IMR-90 (cell line): ENCODE measurements at regions not wholly inside any gene's neighbourhood (a gene's known extent, or its start where the extent isn't known, plus 50 kb on each side); places are given as distances from the start of the nearest gene placed in this dataset.

Experiments used
- ATAC-seq: fragments of 200-7000 bp; cut with Tn5 transposase; 2 replicates; pipeline ENCODE4 v1.9.1; 2020; ENCODE audit warnings: low read depth, mild to moderate bottlenecking, moderate library complexity
- BruUV-seq: library from RNA; stranded (reverse); fragments of 400-500 nt; replicated peaks from 2 replicates; lab custom pipeline; 2021; lab: Mats Ljungman, UMichigan
- CTCF ChIA-PET: fragments of 300-600 bp; formaldehyde crosslinking; extraction: SDS; loops from one replicate; lab custom pipeline; 2021; ENCODE audit warnings: antibody characterized with exemption; lab: Yijun Ruan, JAX
- POLR2A ChIA-PET: fragments of 300-600 bp; sonication (Branson Sonifier 250); formaldehyde crosslinking; loops from one replicate; lab custom pipeline; 2022; ENCODE audit warnings: antibody characterized with exemption; ENCODE audit not compliant: unreplicated experiment; lab: Charles Lee
- DNase-seq: peaks from one replicate; pipeline ENCODE4 v3.0.0; 2013
- H2AFZ ChIP-seq: replicated peaks from 2 replicates; pipeline ENCODE3; 2013; ENCODE audit warnings: low read length, mild to moderate bottlenecking; ENCODE audit not compliant: poor library complexity
- H2AK5ac ChIP-seq: 2 replicates; pipeline ENCODE4 v1.6.1; 2013; ENCODE audit warnings: low read depth, low read length, inconsistent platforms
- H2AK9ac ChIP-seq: replicated peaks from 2 replicates; pipeline ENCODE3; 2013; ENCODE audit warnings: mild to moderate bottlenecking, low read depth, low read length, moderate library complexity; ENCODE audit not compliant: poor library complexity
- H2BK120ac ChIP-seq: 2 replicates; pipeline ENCODE4 v1.6.1; 2013; ENCODE audit warnings: low read depth, low read length, inconsistent platforms
- H2BK15ac ChIP-seq: 3 replicates; pipeline ENCODE4 v1.6.1; 2013; ENCODE audit warnings: low read depth, low read length, inconsistent platforms
- H2BK20ac ChIP-seq: 2 replicates; pipeline ENCODE4 v1.6.1; 2013; ENCODE audit warnings: low read depth, mild to moderate bottlenecking, inconsistent platforms, low read length, moderate library complexity
- H2BK5ac ChIP-seq: 2 replicates; pipeline ENCODE4 v1.6.1; 2013; ENCODE audit warnings: mild to moderate bottlenecking, low read depth, low read length, inconsistent platforms; ENCODE audit not compliant: poor library complexity, severe bottlenecking
- H3K14ac ChIP-seq: replicated peaks from 2 replicates; pipeline ENCODE4 v1.6.1; 2013; ENCODE audit warnings: low read depth, low read length, inconsistent platforms
- H3K18ac ChIP-seq: 2 replicates; pipeline ENCODE4 v1.6.1; 2013; ENCODE audit warnings: low read depth, low read length, control low read depth
- H3K23ac ChIP-seq: 2 replicates; pipeline ENCODE4 v1.6.1; 2013; ENCODE audit warnings: low read depth, low read length, inconsistent platforms
- H3K27ac ChIP-seq: 2 replicates; pipeline ENCODE4 v1.5.1; 2013; ENCODE audit warnings: mild to moderate bottlenecking, control low read depth, low read length; ENCODE audit not compliant: insufficient read depth
- H3K27me3 ChIP-seq: 2 replicates; pipeline ENCODE4 v1.6.1; 2013; ENCODE audit warnings: low read length; ENCODE audit not compliant: control insufficient read depth, insufficient read depth
- H3K36me3 ChIP-seq: 2 replicates; pipeline ENCODE4 v1.6.1; 2013; ENCODE audit warnings: low read length, mixed read lengths; ENCODE audit not compliant: control insufficient read depth, insufficient read depth
- H3K4ac ChIP-seq: 2 replicates; pipeline ENCODE4 v1.6.1; 2013; ENCODE audit warnings: low read depth, low read length, inconsistent platforms
- H3K4me1 ChIP-seq: 2 replicates; pipeline ENCODE4 v1.6.1; 2013; ENCODE audit warnings: low read length, mixed read lengths; ENCODE audit not compliant: control insufficient read depth, insufficient read depth
- H3K4me2 ChIP-seq: 2 replicates; pipeline ENCODE4 v1.6.1; 2013; ENCODE audit warnings: low read depth, mild to moderate bottlenecking, control low read depth, low read length, moderate library complexity
- H3K4me3 ChIP-seq: 2 replicates; pipeline ENCODE4 v1.5.1; 2013; ENCODE audit warnings: low read depth, mild to moderate bottlenecking, control low read depth, low read length, moderate library complexity; ENCODE audit not compliant: insufficient read depth
- H3K56ac ChIP-seq: 2 replicates; pipeline ENCODE4 v1.6.1; 2013; ENCODE audit warnings: low read length, inconsistent platforms; ENCODE audit not compliant: insufficient read depth; ENCODE audit errors: extremely low read depth
- H3K79me1 ChIP-seq, 2 experiments: 2 replicates each; pipeline ENCODE4 v1.6.1; 2013; ENCODE audit warnings: low read length in 2 of 2, inconsistent platforms in 1 of 2, low read depth in 1 of 2
- H3K9ac ChIP-seq: 2 replicates; pipeline ENCODE4 v1.6.1; 2013; ENCODE audit warnings: low read depth, low read length, control low read depth
- H3K9me1 ChIP-seq: 2 replicates; pipeline ENCODE4 v1.6.1; 2013; ENCODE audit warnings: low read length, inconsistent platforms; ENCODE audit not compliant: insufficient read depth
- H3K9me3 ChIP-seq: 2 replicates; pipeline ENCODE4 v1.6.1; 2013; ENCODE audit warnings: low read length; ENCODE audit not compliant: control insufficient read depth, insufficient read depth
- H4K20me1 ChIP-seq: 2 replicates; pipeline ENCODE4 v1.6.1; 2013; ENCODE audit warnings: low read length, inconsistent platforms; ENCODE audit not compliant: insufficient read depth
- H4K5ac ChIP-seq: 2 replicates; pipeline ENCODE4 v1.6.1; 2013; ENCODE audit warnings: mild to moderate bottlenecking, low read depth, low read length, control low read depth
- H4K8ac ChIP-seq, 2 experiments: 2 replicates each; pipeline ENCODE4 v1.6.1; 2013; ENCODE audit warnings: low read depth in 2 of 2, low read length in 2 of 2, control low read depth in 1 of 2, inconsistent platforms in 1 of 2
- H4K91ac ChIP-seq: 2 replicates; pipeline ENCODE4 v1.6.1; 2013; ENCODE audit warnings: low read depth, low read length, inconsistent platforms; ENCODE audit not compliant: insufficient read depth
- CEBPB ChIP-seq: IDR thresholded peaks from 2 replicates; pipeline ENCODE4 v1.6.1; 2012; ENCODE audit warnings: low read depth, low read length, improper control_type of control experiment
- CHD1 ChIP-seq: IDR thresholded peaks from 2 replicates; pipeline ENCODE4 v1.6.1; 2012; ENCODE audit warnings: low read depth, low read length, improper control_type of control experiment
- MAZ ChIP-seq: IDR thresholded peaks from 2 replicates; pipeline ENCODE4 v1.6.1; 2012; ENCODE audit warnings: low read depth, mild to moderate bottlenecking, low read length, improper control_type of control experiment, moderate library complexity, borderline replicate concordance
- WGBS, 2 experiments: methylation state at CpG; one replicate each; pipeline versions ENCODE4 v1.1.5 to v1.1.7; 2013; ENCODE audit warnings: missing lambda C conversion rate in 2 of 2; ENCODE audit not compliant: insufficient read length in 1 of 2; ENCODE audit errors: extremely low coverage in 2 of 2; 5-methylcytosine and 5-hydroxymethylcytosine counted together
- dilution Hi-C: fragments of 300-500 bp; cut with HindIII; formaldehyde crosslinking; loops from one replicate; pipeline ENCODE4 v1.14.3; 2018; ENCODE audit warnings: low sequenced_read_pairs; ENCODE audit not compliant: unreplicated experiment
- in situ Hi-C: fragments of 300-500 bp; cut with MboI; formaldehyde crosslinking; loops from 3 replicates; pipeline ENCODE4 v1.14.3; 2019; ENCODE audit warnings: low sequenced_read_pairs, inconsistent platforms, mixed read lengths
- intact Hi-C: fragments of 100-400 bp; cut with micrococcal nuclease; formaldehyde crosslinking; loops from 2 replicates; pipeline ENCODE4 v1.10.0; 2022
- TF ChIP-seq, protein P1 (sequence below): fragments of 150-350 bp; IDR thresholded peaks from 2 replicates; pipeline ENCODE4 v1.6.1; 2017; ENCODE audit warnings: mild to moderate bottlenecking, antibody characterized with exemption, low read length, low read depth

DNA sequence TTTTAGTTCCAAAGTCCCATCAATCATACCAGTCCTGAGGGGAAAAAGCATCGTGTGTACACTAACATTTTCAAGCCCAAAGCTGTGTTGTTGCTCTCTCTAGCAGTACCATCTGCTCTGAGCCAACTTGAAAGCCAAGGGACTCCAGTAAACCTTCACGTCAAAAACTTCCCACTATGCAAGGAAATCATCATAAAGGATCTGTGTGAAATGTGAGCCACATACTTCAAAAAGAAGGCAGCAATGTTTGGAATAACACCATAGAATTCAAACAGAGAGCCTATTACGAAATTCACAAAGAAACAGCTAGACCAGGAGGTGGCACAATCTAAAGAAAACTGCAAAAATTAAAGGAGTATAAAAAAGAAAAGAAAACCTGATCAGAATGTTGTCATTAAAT is 399.8 kb upstream of the EPHA7 start:
- no peaks in the 10 kb centered on the region for H3K79me1 ChIP-seq
- H3K14ac ChIP-seq = no peak overlapping the region
- H3K9me3 ChIP-seq = no peaks in the 10 kb centered on the region
- no peaks in the 10 kb centered on the region for H4K20me1 ChIP-seq
- H3K9ac ChIP-seq = no peak overlapping the region
- no peak overlapping the region for H4K8ac ChIP-seq
- H2AK9ac ChIP-seq = no peak overlapping the region
- in situ Hi-C loops = no loop called here
- DNase-seq (no peak), ATAC-seq (no peak)
- TF ChIP-seq, protein P1, sequence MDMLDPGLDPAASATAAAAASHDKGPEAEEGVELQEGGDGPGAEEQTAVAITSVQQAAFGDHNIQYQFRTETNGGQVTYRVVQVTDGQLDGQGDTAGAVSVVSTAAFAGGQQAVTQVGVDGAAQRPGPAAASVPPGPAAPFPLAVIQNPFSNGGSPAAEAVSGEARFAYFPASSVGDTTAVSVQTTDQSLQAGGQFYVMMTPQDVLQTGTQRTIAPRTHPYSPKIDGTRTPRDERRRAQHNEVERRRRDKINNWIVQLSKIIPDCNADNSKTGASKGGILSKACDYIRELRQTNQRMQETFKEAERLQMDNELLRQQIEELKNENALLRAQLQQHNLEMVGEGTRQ = no peak
- TF ChIP-seq MAZ = no peak
- TF ChIP-seq CEBPB = no peak
- no peak for TF ChIP-seq CHD1
- no peaks in the 10 kb centered on the region for H3K36me3 ChIP-seq
- POLR2A ChIA-PET = no interaction called here
- no TSS peak for BruUV-seq
- H3K4me2 ChIP-seq = no peak overlapping the region
- no peak overlapping the region for H2AK5ac ChIP-seq
- H2BK20ac ChIP-seq = no peak overlapping the region
- H3K9me1 ChIP-seq = no peaks in the 10 kb centered on the region
- H2AFZ ChIP-seq = no peak overlapping the region
- H3K4me3 ChIP-seq = no peak overlapping the region
- H3K4me1 ChIP-seq = no peaks in the 10 kb centered on the region
- dilution Hi-C loops = no loop called here
- no peak overlapping the region for H3K4ac ChIP-seq
- no peak overlapping the region for H2BK15ac ChIP-seq
- no peak overlapping the region for H2BK120ac ChIP-seq
- CTCF ChIA-PET = no interaction called here
- H3K27ac ChIP-seq = no peak overlapping the region
- no peak overlapping the region for H3K56ac ChIP-seq
- H4K5ac ChIP-seq = no peak overlapping the region
- no peak overlapping the region for H4K91ac ChIP-seq
- no CpG with 5 or more reads among the region's 3 CpGs for WGBS, 2 experiments
- H3K18ac ChIP-seq = no peak overlapping the region
- intact Hi-C loops = no loop called here
- H2BK5ac ChIP-seq = no peak overlapping the region
- H3K23ac ChIP-seq = no peak overlapping the region
- no peaks in the 10 kb centered on the region for H3K27me3 ChIP-seq
